ENCODE measurements at regions not wholly inside any gene's neighbourhood (a gene's known extent, or its start where the extent isn't known, plus 50 kb on each side); places are given as distances from the start of the nearest gene placed in this dataset.
A peak's percentile ranks its signal among the peaks of the same experiment; 100 is the strongest.

DNA sequence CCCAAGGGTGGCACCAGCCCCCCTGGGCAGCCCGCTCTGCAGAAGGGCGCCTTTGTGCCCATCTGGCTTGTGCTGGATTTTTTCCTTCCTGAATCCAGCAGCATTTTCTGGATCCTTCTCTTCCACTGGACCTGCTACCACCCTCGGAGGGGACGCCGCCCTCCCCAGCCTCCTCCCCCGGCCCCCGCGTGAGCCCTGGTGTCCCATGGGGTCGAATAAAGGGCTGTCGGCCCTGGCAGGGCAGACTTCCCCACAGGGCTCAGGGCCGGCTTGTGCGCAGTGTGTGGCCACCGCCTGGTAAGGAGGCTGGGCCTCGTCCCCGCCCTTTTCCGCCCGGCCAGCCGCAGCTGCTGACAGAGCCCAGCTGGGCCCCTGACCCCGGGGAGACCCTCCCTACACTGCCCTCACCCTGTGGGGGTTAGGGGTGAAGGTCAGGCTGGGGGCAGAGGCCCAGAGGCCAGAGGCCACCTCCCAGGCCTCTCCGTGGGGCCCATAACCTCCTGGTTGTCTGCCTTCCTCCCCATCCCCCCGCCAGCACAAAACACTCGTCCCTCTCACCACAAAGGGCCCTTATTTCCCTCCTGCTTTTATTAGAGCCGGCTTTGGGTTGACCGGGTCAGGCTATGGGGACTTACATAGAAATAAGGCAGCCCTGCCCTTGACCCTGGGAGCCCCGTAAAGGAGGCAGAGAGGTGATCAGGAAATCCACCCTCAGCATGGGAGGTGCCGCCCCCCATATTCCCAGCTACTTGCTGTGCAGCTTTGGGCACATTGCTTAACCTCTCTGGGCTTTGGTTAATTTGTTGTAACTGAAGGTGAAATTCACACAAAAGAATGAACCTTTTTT lies 179.3 kb upstream of the CIBAR2 start:
- no peak for DNase-seq (ENCODE audit: low read depth in 2 of 2)

- no peak for DNase-seq (ENCODE audit: low read depth in 2 of 2)
Observed at GRCh38 chr16:85293458-85293857, 181.2 kb upstream of the CIBAR2 start.

GRCh38 chr16:85293904-85294642 lies 181.8 kb upstream of the CIBAR2 start:
- DNase-seq (ENCODE audit: low read depth in 2 of 2): no peak

DNA sequence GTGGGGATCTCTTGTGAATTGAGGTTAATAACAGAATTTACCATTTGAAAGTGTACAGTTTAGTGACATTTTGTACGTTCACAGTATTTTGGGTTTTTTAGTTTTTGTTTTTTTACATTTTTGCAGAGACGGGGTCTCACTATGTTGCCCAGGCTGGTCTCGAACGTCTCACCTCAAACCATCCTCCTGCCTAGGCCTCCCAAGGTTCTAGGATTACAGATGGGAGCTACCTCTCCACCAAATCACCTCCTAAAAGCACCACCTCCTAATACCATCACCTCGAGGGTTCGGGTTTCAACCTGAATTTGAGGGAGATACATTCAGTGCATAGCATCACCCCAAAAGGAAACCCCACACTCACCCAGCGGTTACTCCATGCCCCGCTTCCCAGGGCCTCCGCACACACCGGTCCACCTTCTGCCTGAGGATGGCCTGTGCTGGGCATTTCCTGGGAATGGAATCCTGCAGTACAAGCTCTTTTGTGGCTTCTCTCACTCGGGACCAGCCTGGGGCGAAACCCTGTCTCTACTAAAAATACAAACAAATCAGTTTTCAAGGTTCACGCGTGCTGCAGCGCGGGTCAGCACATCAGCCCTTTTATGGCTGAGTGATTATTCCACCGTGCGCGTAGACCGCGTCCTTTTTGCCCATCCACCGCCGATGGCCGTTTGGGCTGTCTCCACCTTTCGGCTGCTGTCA lies 182.7 kb upstream of the CIBAR2 start:
- no peak for DNase-seq (ENCODE audit: low read depth in 2 of 2)

- peak; percentile 26 to 43 for DNase-seq (ENCODE audit: low read depth in 2 of 2)
Observed at GRCh38 chr16:85296859-85297660, 184.8 kb upstream of the CIBAR2 start.

DNA sequence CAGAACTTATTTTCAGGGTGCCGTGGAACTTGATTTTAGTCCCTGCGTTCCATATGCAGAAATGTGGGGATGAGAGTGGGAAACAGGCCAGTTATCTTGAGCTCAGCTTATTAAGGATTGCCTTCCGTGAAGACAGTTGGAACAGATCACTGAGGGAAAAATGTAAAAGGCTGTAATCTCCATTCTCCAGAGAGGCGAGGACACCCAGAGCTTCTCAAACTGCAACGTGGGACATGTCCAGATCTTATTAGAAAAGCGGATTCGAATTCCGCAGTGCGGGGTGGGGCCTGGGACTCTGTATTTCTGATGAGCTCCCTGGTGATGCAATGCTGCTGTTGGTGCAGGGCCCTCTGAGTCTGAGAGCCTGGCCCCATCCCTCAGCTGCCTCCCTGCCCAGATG lies 185.6 kb upstream of the CIBAR2 start:
- no peak for DNase-seq (ENCODE audit: low read depth in 2 of 2)

DNA sequence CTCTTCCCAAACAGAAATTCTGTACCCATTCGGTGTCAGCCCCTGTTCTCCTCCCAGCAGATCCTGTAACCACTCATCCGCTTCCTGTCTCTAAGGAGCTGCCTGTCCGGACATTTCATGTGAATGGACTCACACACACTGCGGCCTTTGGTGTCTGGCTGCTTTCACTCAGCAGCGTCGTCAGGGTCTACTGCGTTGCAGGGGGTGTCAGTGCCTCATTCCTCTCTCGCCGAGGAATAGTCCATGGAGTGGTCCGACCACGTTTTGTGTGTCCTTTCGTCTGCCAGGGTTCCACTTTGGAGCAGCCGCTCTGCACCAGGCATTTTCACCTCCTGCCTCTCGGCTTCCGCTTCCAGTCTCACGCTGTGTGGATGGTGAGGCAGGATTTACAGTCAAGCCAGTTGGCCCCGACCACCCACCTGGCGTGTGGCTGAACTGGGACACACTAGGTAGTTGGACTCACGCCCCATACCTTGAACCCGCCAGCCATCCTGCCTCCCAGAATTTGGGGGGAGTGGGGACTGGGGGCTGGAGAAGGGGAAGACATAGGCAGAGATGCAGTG lies 188.2 kb upstream of the CIBAR2 start:
- DNase-seq (ENCODE audit: low read depth in 2 of 2): no peak

- DNase-seq (ENCODE audit: low read depth in 2 of 2): no peak
Observed at GRCh38 chr16:85301231-85301630, 189.0 kb upstream of the CIBAR2 start.

GRCh38 chr16:85302018-85302847 lies 190.0 kb upstream of the CIBAR2 start:
- no peak for DNase-seq (ENCODE audit: low read depth in 2 of 2)

GRCh38 chr16:85302848-85303353 lies 190.6 kb upstream of the CIBAR2 start:
- no peak for DNase-seq (ENCODE audit: low read depth in 2 of 2)

GRCh38 chr16:85303354-85303883 lies 191.1 kb upstream of the CIBAR2 start:
- DNase-seq (ENCODE audit: low read depth in 2 of 2): peak; percentile 70 to 71

GRCh38 chr16:85304337-85304736 lies 192.1 kb upstream of the CIBAR2 start:
- DNase-seq (ENCODE audit: low read depth in 2 of 2): no peak

DNA sequence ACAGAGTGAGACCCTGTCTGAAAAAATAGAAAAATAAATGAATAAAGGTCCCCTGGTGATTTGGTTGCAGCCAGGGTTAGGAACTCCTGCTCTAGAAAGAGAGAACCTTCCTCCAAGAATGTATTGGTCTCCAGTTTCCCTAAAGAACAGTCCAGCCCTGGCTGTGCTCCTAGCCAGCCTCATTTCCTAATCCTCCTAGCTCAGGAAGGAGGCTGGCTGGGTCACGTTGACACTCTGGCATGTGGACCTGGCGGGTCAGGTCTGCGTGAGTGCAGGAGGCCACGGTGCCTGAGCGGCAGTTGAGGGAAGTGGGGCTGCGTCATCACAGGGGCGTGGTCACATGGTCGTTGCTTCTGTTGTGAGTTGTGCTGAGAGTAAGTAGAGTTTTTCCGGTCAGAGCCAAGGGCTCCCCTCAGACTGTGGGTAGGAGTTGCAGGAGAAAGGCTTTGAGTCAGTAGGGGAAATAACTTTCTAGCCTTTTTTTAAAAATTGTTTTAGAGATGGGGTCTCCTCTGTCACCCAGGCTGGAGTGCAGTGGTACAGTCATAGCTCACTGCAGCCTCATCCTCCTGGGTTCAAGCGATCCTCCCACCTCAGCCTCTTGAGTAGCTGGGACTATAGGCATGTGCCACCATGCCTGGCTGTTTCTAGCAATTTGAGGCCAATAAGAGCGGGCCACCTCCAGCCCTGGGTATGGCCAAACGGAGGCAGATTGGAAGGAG lies 194.0 kb upstream of the CIBAR2 start:
- peak; percentile 81 to 86 for DNase-seq (ENCODE audit: low read depth in 2 of 2)

DNA sequence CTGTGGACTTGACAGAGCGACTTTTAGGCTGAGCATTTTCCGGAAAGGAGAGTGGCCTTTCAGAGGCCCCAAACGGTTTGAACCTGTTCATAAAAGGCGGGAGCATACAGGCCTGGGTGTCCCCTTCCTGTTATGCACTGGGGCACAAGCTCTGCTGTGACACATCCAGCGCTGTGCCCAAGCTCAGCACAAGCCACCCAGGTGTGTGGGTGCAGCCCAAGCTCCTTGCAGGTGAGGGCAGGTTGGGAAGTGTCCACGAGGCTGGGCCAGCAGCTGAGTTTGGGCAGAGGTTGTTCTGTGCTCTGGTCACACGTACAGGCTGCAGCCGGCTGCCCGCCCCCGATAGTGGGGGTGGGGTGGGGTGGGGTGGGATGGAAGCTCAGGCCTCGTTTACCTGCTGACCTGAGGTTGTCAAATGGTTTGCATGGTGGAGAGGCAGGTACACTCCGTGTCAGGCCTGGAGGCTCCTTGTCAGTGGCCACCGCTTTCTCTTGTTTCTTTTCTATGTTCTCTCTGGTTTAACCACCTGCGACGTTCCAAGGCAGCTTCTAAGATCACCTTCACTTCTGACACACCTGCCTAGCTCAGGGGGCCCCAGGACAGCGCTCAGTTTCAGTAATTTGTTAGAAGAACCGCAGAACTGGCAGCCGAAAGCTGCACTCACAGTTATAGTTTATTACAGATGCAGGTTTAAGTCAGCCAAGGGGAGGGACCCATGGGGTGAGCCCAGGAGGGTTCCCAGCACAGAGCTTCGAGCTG lies 194.7 kb upstream of the CIBAR2 start:
- DNase-seq (ENCODE audit: low read depth in 2 of 2): no peak

DNA sequence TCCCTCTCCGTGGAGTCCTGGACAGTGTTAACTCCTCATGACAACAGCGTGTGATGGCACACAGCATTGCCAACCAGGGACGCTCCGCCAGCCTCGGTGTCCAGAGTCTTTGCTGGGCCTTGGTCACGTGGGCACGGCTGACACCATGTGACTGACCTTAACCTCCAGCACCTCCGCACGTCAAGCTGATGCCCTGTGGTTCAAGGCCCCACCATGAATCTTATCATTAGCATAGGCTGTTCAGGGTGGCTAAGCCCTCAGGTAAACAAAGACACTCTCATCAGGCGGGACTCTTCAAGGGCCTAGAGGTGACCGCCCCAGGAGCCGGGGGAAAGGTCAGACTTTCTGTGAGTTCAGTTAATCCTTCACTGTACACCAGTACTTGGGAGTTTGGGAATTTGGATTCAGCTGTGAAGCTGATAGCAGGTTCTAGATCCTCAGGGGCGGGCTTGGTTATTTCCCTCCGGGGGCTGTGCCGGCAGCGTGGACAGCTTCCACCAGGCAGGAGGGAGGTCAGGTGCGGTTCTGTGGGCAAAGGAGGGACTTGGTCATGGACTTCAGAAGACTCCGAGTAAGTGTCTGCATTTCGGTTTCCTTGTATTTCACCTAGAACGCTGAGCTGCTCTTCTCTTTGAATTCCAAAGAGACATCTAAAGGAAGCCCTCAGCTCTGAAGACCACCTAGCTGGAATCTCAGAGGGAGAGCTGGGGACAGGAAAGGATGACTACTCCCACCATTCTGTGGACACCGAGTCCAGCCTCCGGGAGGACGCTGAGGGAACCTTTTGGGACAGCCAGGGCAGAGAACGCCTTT lies 195.5 kb upstream of the CIBAR2 start:
- DNase-seq (ENCODE audit: low read depth in 2 of 2): no peak

- no peak for DNase-seq (ENCODE audit: low read depth in 2 of 2)
Observed at GRCh38 chr16:85308611-85309540, 196.6 kb upstream of the CIBAR2 start.
